Tibial nerve (tissue), 4 donors: ENCODE measurements at regions not wholly inside any gene's neighbourhood (a gene's known extent, or its start where the extent isn't known, plus 50 kb on each side); places are given as distances from the start of the nearest gene placed in this dataset.

Experiments used
- CTCF ChIP-seq, 5 experiments: fragments of 200-600 bp in 3 of 5; fragments of 450-650 bp in 2 of 5; sonication (generic) in 3 of 5; IDR thresholded peaks; one replicate each; pipeline ENCODE4 v1.5.1; 2016 to 2019; ENCODE audit warnings: antibody characterized with exemption in 5 of 5, mild to moderate bottlenecking in 3 of 5, moderate library complexity in 2 of 5
- EP300 ChIP-seq, 2 donors: sonication (generic); formaldehyde crosslinking; IDR thresholded peaks; one replicate each; pipeline ENCODE4 v1.6.1; 2017; ENCODE audit warnings: antibody characterized with exemption in 2 of 2, mild to moderate bottlenecking in 1 of 2

GRCh38 chr4:177952723-177953122 lies 510.5 kb upstream of the AGA start:
- TF ChIP-seq CTCF (IDR thresholded peaks at IDR 0.05) (no peak), EP300 (IDR thresholded peaks at IDR 0.05) (no peak)
